ENCODE measurements at regions not wholly inside any gene's neighbourhood (a gene's known extent, or its start where the extent isn't known, plus 50 kb on each side); places are given as distances from the start of the nearest gene placed in this dataset.
"Not testable (repeated sequence)": the region's sequence is repeated elsewhere in the genome, so short reads cannot be mapped to it uniquely, and the experiment has no call there.

DNA sequence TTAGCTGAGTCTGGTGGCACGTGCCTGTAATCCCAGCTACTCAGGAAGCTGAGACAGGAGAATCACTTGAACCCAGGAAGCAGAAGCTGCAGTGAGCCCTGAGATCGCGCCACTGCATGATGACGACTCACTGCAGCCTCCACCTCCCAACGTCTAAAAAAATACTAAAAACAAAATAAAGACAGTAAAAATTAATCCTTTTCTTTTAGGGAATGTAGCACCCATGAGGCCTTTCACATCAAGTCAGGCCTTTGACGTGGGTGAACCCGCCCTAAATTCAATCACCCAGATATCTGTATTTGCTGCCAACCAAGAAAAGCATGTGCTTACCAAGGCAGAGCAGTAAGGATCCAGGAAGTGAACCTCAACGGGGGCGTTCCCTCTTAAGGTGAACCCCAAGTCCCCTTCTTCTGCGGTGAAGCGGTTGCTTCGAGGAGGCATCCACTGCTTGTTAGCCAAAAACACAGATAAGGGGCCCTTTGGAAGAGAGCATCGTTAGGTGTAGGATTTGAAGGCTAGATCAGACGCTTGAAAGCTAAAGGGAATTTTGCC, 301.2 kb downstream of the GOLGA6L6 start:
- H2BK5ac ChIP-seq (ENCODE audit: low read depth, low read length, poor library complexity, severe bottlenecking); H3K56ac ChIP-seq (ENCODE audit: extremely low read depth, insufficient read depth, low read length); H2BK120ac ChIP-seq (ENCODE audit: low read depth, low read length); H4K5ac ChIP-seq (ENCODE audit: low read depth, low read length); H2AK5ac ChIP-seq (ENCODE audit: low read depth, low read length); dilution Hi-C loops (cut with HindIII; ENCODE audit: low sequenced_read_pairs, unreplicated experiment); H4K91ac ChIP-seq (ENCODE audit: insufficient read depth, low read depth, low read length); H3K23ac ChIP-seq (ENCODE audit: low read depth, low read length); BruUV-seq (replicated peaks); CTCF ChIA-PET; intact Hi-C loops (cut with micrococcal nuclease); H2AK9ac ChIP-seq (replicated peaks; ENCODE audit: low read depth, low read length, poor library complexity); H3K36me3 ChIP-seq (ENCODE audit: control insufficient read depth, insufficient read depth, low read length); H4K8ac ChIP-seq (ENCODE audit: low read depth in 2 of 2, low read length in 2 of 2); H2AFZ ChIP-seq (replicated peaks; ENCODE audit: low read length, poor library complexity); H3K27ac ChIP-seq (ENCODE audit: insufficient read depth, low read length); H2BK15ac ChIP-seq (ENCODE audit: low read depth, low read length); POLR2A ChIA-PET (ENCODE audit: unreplicated experiment); ATAC-seq (ENCODE audit: low read depth); H3K9me1 ChIP-seq (ENCODE audit: insufficient read depth, low read length); H3K4me3 ChIP-seq (ENCODE audit: insufficient read depth, low read depth, low read length); H3K4ac ChIP-seq (ENCODE audit: low read depth, low read length); H4K20me1 ChIP-seq (ENCODE audit: insufficient read depth, low read length); H2BK20ac ChIP-seq (ENCODE audit: low read depth, low read length); H3K27me3 ChIP-seq (ENCODE audit: control insufficient read depth, insufficient read depth, low read length); H3K14ac ChIP-seq (replicated peaks; ENCODE audit: low read depth, low read length); H3K79me1 ChIP-seq (ENCODE audit: low read depth in 1 of 2, low read length in 2 of 2); H3K9ac ChIP-seq (ENCODE audit: low read depth, low read length); in situ Hi-C loops (cut with MboI; ENCODE audit: low sequenced_read_pairs); H3K4me1 ChIP-seq (ENCODE audit: control insufficient read depth, insufficient read depth, low read length); H3K18ac ChIP-seq (ENCODE audit: low read depth, low read length); DNase-seq; H3K4me2 ChIP-seq (ENCODE audit: low read depth, low read length): not testable (repeated sequence)
- H3K9me3 ChIP-seq (ENCODE audit: control insufficient read depth, insufficient read depth, low read length): peaks cover 37% of the 10 kb centered on the region
- WGBS, 2 experiments (ENCODE audit: extremely low coverage in 2 of 2, insufficient read length in 1 of 2): 63 to 100% methylated on average over 1 to 9 of the region's 14 CpGs

DNA sequence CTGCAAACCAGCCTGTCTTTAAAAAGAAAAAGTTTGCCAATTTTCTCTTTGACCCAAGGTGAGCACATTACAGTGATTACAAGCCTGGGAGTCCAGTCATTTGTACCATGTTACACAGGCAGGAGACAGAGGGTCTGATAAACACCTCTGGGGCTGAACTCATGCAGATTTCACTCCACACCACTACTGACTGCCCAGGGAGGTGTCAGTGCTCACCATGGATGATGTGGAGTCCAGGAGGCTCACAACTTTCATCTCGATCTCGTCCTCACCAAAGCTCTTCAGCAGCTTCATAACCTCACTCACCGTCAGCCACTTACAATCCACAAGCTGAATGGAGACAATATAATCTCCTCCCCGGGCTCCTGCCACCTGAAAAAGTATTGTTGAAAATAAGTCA, 302.4 kb downstream of the GOLGA6L6 start:
- H2BK20ac ChIP-seq (ENCODE audit: low read depth, low read length): not testable (repeated sequence)

More for the DNA sequence above, 302.4 kb downstream of the GOLGA6L6 start:
- H3K14ac ChIP-seq (replicated peaks; ENCODE audit: low read depth, low read length); H3K4me3 ChIP-seq (ENCODE audit: insufficient read depth, low read depth, low read length); H3K4me1 ChIP-seq (ENCODE audit: control insufficient read depth, insufficient read depth, low read length); H2BK120ac ChIP-seq (ENCODE audit: low read depth, low read length); H2AK5ac ChIP-seq (ENCODE audit: low read depth, low read length); H3K4ac ChIP-seq (ENCODE audit: low read depth, low read length); H3K27ac ChIP-seq (ENCODE audit: insufficient read depth, low read length); H4K20me1 ChIP-seq (ENCODE audit: insufficient read depth, low read length); intact Hi-C loops (cut with micrococcal nuclease); H3K9ac ChIP-seq (ENCODE audit: low read depth, low read length); H2BK5ac ChIP-seq (ENCODE audit: low read depth, low read length, poor library complexity, severe bottlenecking); H3K56ac ChIP-seq (ENCODE audit: extremely low read depth, insufficient read depth, low read length); H3K4me2 ChIP-seq (ENCODE audit: low read depth, low read length); H4K8ac ChIP-seq (ENCODE audit: low read depth in 2 of 2, low read length in 2 of 2); BruUV-seq (replicated peaks); H3K36me3 ChIP-seq (ENCODE audit: control insufficient read depth, insufficient read depth, low read length); dilution Hi-C loops (cut with HindIII; ENCODE audit: low sequenced_read_pairs, unreplicated experiment); H3K23ac ChIP-seq (ENCODE audit: low read depth, low read length); H3K9me1 ChIP-seq (ENCODE audit: insufficient read depth, low read length); H2BK15ac ChIP-seq (ENCODE audit: low read depth, low read length); H2AFZ ChIP-seq (replicated peaks; ENCODE audit: low read length, poor library complexity); H3K79me1 ChIP-seq (ENCODE audit: low read depth in 1 of 2, low read length in 2 of 2); CTCF ChIA-PET; H3K18ac ChIP-seq (ENCODE audit: low read depth, low read length); in situ Hi-C loops (cut with MboI; ENCODE audit: low sequenced_read_pairs); H4K5ac ChIP-seq (ENCODE audit: low read depth, low read length); H2AK9ac ChIP-seq (replicated peaks; ENCODE audit: low read depth, low read length, poor library complexity); POLR2A ChIA-PET (ENCODE audit: unreplicated experiment); ATAC-seq (ENCODE audit: low read depth); DNase-seq; H3K27me3 ChIP-seq (ENCODE audit: control insufficient read depth, insufficient read depth, low read length); H4K91ac ChIP-seq (ENCODE audit: insufficient read depth, low read depth, low read length): not testable (repeated sequence)
- H3K9me3 ChIP-seq (ENCODE audit: control insufficient read depth, insufficient read depth, low read length): peaks cover 38% of the 10 kb centered on the region
- no CpG with 5 or more reads among the region's 4 CpGs for WGBS, 2 experiments (ENCODE audit: extremely low coverage in 2 of 2, insufficient read length in 1 of 2)
